ENCODE measurements at regions not wholly inside any gene's neighbourhood (a gene's known extent, or its start where the extent isn't known, plus 50 kb on each side); places are given as distances from the start of the nearest gene placed in this dataset.

DNA sequence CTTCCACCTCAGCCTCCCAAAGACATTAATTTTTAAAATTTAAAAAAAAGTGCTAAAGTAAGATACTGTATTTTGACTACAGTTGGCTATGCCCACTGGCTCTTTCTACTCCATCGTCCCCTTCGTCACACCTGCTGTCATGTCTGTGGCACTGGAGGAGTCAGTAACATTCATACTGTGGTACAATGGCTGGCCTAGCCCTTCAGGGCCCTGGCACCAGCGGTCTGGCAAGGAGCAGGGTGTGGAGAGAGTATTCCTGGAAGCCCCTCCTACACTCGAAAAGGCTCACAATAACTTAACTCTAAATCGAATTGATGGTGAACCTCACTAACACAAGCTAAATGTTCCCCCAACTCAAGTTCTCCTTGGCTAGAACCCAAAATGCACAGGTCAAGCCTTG lies 89.7 kb upstream of the RASGRF1 start:
- TF ChIP-seq, protein P1, sequence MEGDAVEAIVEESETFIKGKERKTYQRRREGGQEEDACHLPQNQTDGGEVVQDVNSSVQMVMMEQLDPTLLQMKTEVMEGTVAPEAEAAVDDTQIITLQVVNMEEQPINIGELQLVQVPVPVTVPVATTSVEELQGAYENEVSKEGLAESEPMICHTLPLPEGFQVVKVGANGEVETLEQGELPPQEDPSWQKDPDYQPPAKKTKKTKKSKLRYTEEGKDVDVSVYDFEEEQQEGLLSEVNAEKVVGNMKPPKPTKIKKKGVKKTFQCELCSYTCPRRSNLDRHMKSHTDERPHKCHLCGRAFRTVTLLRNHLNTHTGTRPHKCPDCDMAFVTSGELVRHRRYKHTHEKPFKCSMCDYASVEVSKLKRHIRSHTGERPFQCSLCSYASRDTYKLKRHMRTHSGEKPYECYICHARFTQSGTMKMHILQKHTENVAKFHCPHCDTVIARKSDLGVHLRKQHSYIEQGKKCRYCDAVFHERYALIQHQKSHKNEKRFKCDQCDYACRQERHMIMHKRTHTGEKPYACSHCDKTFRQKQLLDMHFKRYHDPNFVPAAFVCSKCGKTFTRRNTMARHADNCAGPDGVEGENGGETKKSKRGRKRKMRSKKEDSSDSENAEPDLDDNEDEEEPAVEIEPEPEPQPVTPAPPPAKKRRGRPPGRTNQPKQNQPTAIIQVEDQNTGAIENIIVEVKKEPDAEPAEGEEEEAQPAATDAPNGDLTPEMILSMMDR (IDR thresholded peaks at IDR 0.05) = no peak
- no peak for TF ChIP-seq POLR2A (IDR thresholded peaks at IDR 0.05)
